K562 (cell line): ENCODE measurements at regions not wholly inside any gene's neighbourhood (a gene's known extent, or its start where the extent isn't known, plus 50 kb on each side); places are given as distances from the start of the nearest gene placed in this dataset.
A peak's percentile ranks its signal among the peaks of the same experiment; 100 is the strongest.

Experiments
- ATAC-seq: fragments of 200-7000 bp; cut with Tn5 transposase; 3 replicates; pipeline ENCODE4 v1.9.1; 2020; ENCODE audit warnings: moderate library complexity
- BruUV-seq: library from RNA; stranded (reverse); fragments of 400-500 nt; replicated peaks from 2 replicates; lab custom pipeline; 2021; lab: Mats Ljungman, UMichigan
- CTCF ChIA-PET: fragments of 300-600 bp; formaldehyde crosslinking; extraction: SDS; loops from one replicate; lab custom pipeline; 2021; ENCODE audit warnings: low intra/inter-chr PET ratio; lab: Yijun Ruan, JAX
- POLR2A ChIA-PET: fragments of 300-600, 350-650 bp; sonication (Branson Sonifier 250); formaldehyde crosslinking; extraction: SDS; loops from one replicate; lab custom pipeline; 2021; ENCODE audit warnings: antibody characterized with exemption, inconsistent platforms; lab: Yijun Ruan, JAX
- DNase-seq, 4 experiments: peaks; one replicate each; pipeline versions ENCODE4 v3.0.0 to v3.0.0-alpha.2; 2011 to 2018; ENCODE audit warnings: low spot score in 3 of 4, mixed read lengths in 3 of 4; ENCODE audit errors: extremely low read depth in 1 of 4
- FAIRE-seq: peaks from 2 replicates; lab custom pipeline; 2011; peaks lifted over from hg19 to GRCh38; lab: Jason Lieb, UNC
- H2AFZ ChIP-seq: 2 replicates; pipeline ENCODE4 v1.6.0; 2011; ENCODE audit warnings: low read depth, low read length, control low read depth, inconsistent platforms
- H3K27ac ChIP-seq: fragments of 200-600 bp; 3 replicates; pipeline ENCODE4 v1.8.0; 2011; ENCODE audit warnings: low read depth, mild to moderate bottlenecking, control low read depth, inconsistent platforms, low read length, moderate library complexity, mixed read lengths; ENCODE audit errors: extremely low read depth
- H3K27me3 ChIP-seq, 2 experiments: fragments of 300-600 bp in 1 of 2; 2 replicates in 1 of 2; 3 replicates in 1 of 2; pipeline versions ENCODE4 v1.6.0 to v1.8.0; 2011; ENCODE audit warnings: inconsistent platforms in 2 of 2, low read length in 2 of 2, mild to moderate bottlenecking in 1 of 2, mixed read lengths in 1 of 2, moderate library complexity in 1 of 2; ENCODE audit not compliant: control insufficient read depth in 2 of 2, insufficient read depth in 2 of 2
- H3K36me3 ChIP-seq: fragments of 300-600 bp; 3 replicates; pipeline ENCODE4 v1.8.0; 2011; ENCODE audit warnings: mild to moderate bottlenecking, low read length, inconsistent platforms; ENCODE audit not compliant: control insufficient read depth, insufficient read depth
- H3K4me1 ChIP-seq, 2 experiments: fragments of 200-600 bp in 1 of 2; replicated peaks in 1 of 2; 2 replicates in 1 of 2; 3 replicates in 1 of 2; pipeline versions ENCODE4 v1.5.1 to v1.8.0; 2011; ENCODE audit warnings: inconsistent platforms in 2 of 2, low read length in 2 of 2, mild to moderate bottlenecking in 1 of 2, mixed read lengths in 1 of 2, moderate library complexity in 1 of 2; ENCODE audit not compliant: control insufficient read depth in 2 of 2, insufficient read depth in 2 of 2
- H3K4me2 ChIP-seq: 2 replicates; pipeline ENCODE4 v1.6.1; 2011; ENCODE audit warnings: low read length, control low read depth, inconsistent platforms, mixed read lengths; ENCODE audit not compliant: insufficient read depth
- H3K4me3 ChIP-seq: fragments of 200-600 bp; sonication (generic), shearing (Covaris generic); 2 replicates; pipeline ENCODE4 v1.5.1; 2016; ENCODE audit warnings: control low read depth, inconsistent platforms
- H3K79me2 ChIP-seq: fragments of 200-600 bp; 3 replicates; pipeline ENCODE4 v1.8.0; 2011; ENCODE audit warnings: low read length, inconsistent platforms; ENCODE audit not compliant: control insufficient read depth, insufficient read depth
- H3K9ac ChIP-seq, 2 experiments: 2 replicates each; pipeline versions ENCODE4 v1.6.0 to v1.6.1; 2011; ENCODE audit warnings: low read depth in 2 of 2, low read length in 2 of 2, control low read depth in 1 of 2, inconsistent platforms in 1 of 2, mild to moderate bottlenecking in 1 of 2, mixed read lengths in 1 of 2; ENCODE audit not compliant: insufficient read depth in 1 of 2
- H3K9me1 ChIP-seq: one replicate; pipeline ENCODE4 v1.6.0; 2011; ENCODE audit warnings: inconsistent platforms, mild to moderate bottlenecking, low read length, moderate library complexity; ENCODE audit not compliant: control insufficient read depth, insufficient read depth
- H3K9me3 ChIP-seq: replicated peaks from 2 replicates; pipeline ENCODE4 v1.5.1; 2011; ENCODE audit warnings: low read depth, low read length, inconsistent platforms; ENCODE audit not compliant: control insufficient read depth, insufficient read depth
- H4K20me1 ChIP-seq: replicated peaks from 2 replicates; pipeline ENCODE4 v1.6.1; 2011; ENCODE audit warnings: low read length, inconsistent platforms, mixed read lengths; ENCODE audit not compliant: control insufficient read depth, insufficient read depth
- GATAD2B ChIP-seq: fragments of 450-650 bp; IDR thresholded peaks from 2 replicates; pipeline ENCODE4 v1.6.1; 2017; ENCODE audit warnings: mild to moderate bottlenecking, borderline replicate concordance
- JUN ChIP-seq, 2 experiments: sonication (generic) in 1 of 2; formaldehyde crosslinking in 1 of 2; IDR thresholded peaks; 2 replicates each; pipeline versions ENCODE4 v1.6.1 to v1.8.0; 2012 to 2022; ENCODE audit warnings: borderline replicate concordance in 2 of 2, mild to moderate bottlenecking in 2 of 2, improper control_type of control experiment in 1 of 2, low read depth in 1 of 2, low read length in 1 of 2, missing genetic modification reagents in 1 of 2
- RBM15 ChIP-seq: fragments of 200-400 bp; formaldehyde crosslinking; IDR thresholded peaks from 2 replicates; pipeline ENCODE4 v1.6.1; 2018; ENCODE audit warnings: mild to moderate bottlenecking, low read length, moderate library complexity; ENCODE audit not compliant: insufficient read depth
- TEAD4 ChIP-seq, 2 experiments: sonication (generic) in 1 of 2; formaldehyde crosslinking in 1 of 2; IDR thresholded peaks; 2 replicates each; pipeline versions ENCODE4 v1.6.1 to v1.8.0; 2012 to 2022; ENCODE audit warnings: borderline replicate concordance in 1 of 2, inconsistent platforms in 1 of 2, low read length in 1 of 2, mild to moderate bottlenecking in 1 of 2, missing genetic modification reagents in 1 of 2
- ZNF133 ChIP-seq: fragments of 250-450 bp; sonication (Bioruptor Pico); IDR thresholded peaks from 2 replicates; pipeline ENCODE4 v1.4.0; 2020; ENCODE audit warnings: mild to moderate bottlenecking
- WGBS: fragments of 100-300 bp; shearing (Covaris generic); methylation state at CpG from one replicate; pipeline ENCODE4 v1.1.6; 2016; ENCODE audit warnings: low coverage, mixed read lengths; ENCODE audit not compliant: insufficient coverage; ENCODE audit errors: missing lambda C conversion rate; 5-methylcytosine and 5-hydroxymethylcytosine counted together
- in situ Hi-C: fragments of 300-500 bp; cut with MboI; formaldehyde crosslinking; loops from 4 replicates; pipeline ENCODE4 v1.15.0; 2018; ENCODE audit warnings: inconsistent platforms, mixed read lengths
- intact Hi-C: fragments of 100-400 bp; cut with micrococcal nuclease; formaldehyde crosslinking; loops from 2 replicates; pipeline ENCODE4 v1.14.2; 2022

GRCh38 chr4:108446556-108446955, 173.8 kb upstream of the RPL34 start:
- Histone ChIP-seq H3K36me3 (no peaks in the 10 kb centered on the region), H3K79me2 (no peaks in the 10 kb centered on the region)
- TF ChIP-seq ZNF133 (CRISPR knock-in tag) = no peak
- TF ChIP-seq JUN (IDR thresholded peaks at IDR 0.05; ENCODE audit: borderline replicate concordance, low read depth, low read length) = no peak
- TF ChIP-seq JUN (CRISPR knock-in tag; IDR thresholded peaks at IDR 0.05; ENCODE audit: borderline replicate concordance) = no peak
- TF ChIP-seq RBM15 = no peak
- TF ChIP-seq GATAD2B = no peak
- 0 out of 2 replicates have a peak, but pooled peaks have one; percentile 43 for TF ChIP-seq TEAD4 (IDR thresholded peaks at IDR 0.05; ENCODE audit: low read length)
- TF ChIP-seq TEAD4 (CRISPR knock-in tag; IDR thresholded peaks at IDR 0.05; ENCODE audit: borderline replicate concordance) = no peak
- TF ChIP-seq, all 486 proteins: peak for 1
- H4K20me1 ChIP-seq = no peaks in the 10 kb centered on the region
- ATAC-seq (peak; percentile 28; the same call in 2 of the 3 replicates), FAIRE-seq (no peak), DNase-seq (peak in 1 of 4 experiments; percentile 27)
- peak overlapping the region in 1 of 2 experiments; percentile 74; a peak in 1 of 4 replicates for H3K9ac ChIP-seq
- H3K4me3 ChIP-seq = no peak overlapping the region
- H3K4me1 ChIP-seq = no peaks in the 10 kb centered on the region
- H3K9me3 ChIP-seq = no peaks in the 10 kb centered on the region
- no peak overlapping the region for H3K4me2 ChIP-seq
- ChIA-PET POLR2A (interaction anchor here (1.0 kb wide), 1 partner anchor 15 kb away, joined by 4 read pairs; no protein-coding TSS in a partner anchor), CTCF (no interaction called here)
- H3K27me3 ChIP-seq = peaks cover 0 to 6% of the 10 kb centered on the region in 2 experiments; a peak in 2 of 5 replicates
- no peak overlapping the region for H2AFZ ChIP-seq
- intact Hi-C loops (loop anchor here (5.0 kb wide), 1 partner anchor 244 kb away; no protein-coding TSS in a partner anchor), in situ Hi-C loops (no loop called here)
- H3K27ac ChIP-seq = no peak overlapping the region
- H3K9me1 ChIP-seq = no peaks in the 10 kb centered on the region
- 0% methylated on average over 7 of the region's 7 CpGs for WGBS
- BruUV-seq = no TSS peak
